HG03159 (cell line): ENCODE measurements at regions not wholly inside any gene's neighbourhood (a gene's known extent, or its start where the extent isn't known, plus 50 kb on each side); places are given as distances from the start of the nearest gene placed in this dataset.

Experiments used
- ATAC-seq: cut with Tn5 transposase; IDR thresholded peaks from one replicate; pipeline ENCODE4 v1.9.1; 2021; ENCODE audit warnings: mild to moderate bottlenecking, moderate library complexity; ENCODE audit not compliant: unreplicated experiment

GRCh38 chr3:94935738-94936580, 873.1 kb downstream of the NSUN3 start:
- no peak for ATAC-seq

DNA sequence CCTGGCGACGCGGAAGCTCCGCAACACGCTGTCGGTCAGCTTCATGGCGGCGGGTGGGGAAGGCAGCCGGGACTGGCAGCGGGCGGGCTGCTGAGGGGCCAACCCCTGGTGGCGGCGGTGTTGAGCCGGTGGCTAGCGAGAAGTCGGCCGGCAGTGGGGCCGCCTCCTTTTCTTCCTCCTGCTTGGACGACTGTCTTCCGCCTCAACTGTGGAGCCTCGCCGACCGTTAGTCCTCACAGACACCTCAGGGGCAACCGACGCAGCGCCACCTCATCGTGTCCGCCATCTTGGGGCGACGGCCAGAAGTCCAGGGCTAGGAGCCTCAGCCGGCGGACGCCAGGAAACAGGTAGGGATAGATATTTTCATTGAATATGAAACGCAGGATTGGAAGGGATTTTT, 875.1 kb downstream of the NSUN3 start:
- ATAC-seq, result no peak

DNA sequence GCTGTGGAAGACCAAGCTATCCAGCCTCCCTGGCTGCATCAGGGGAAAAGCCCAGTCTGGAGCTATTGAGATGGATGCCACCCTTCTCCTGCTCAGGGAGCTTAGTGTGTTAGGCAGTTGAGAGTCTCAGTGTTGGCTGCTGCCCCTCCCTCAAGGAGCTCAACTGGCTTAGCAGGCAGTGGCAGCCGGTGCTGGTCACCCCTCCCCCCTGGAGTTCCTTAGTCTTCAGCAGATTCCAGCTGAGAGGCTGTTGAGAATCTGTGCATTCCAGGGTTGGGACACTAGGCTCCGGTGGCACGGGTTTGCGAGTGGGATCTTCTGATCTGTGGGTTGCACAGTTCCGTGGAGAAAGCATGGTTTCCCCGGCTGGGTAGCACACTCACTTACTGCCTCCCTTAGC, 883.8 kb downstream of the NSUN3 start:
- no peak for ATAC-seq

GRCh38 chr3:94961423-94962100, 898.7 kb downstream of the NSUN3 start:
- no peak for ATAC-seq

DNA sequence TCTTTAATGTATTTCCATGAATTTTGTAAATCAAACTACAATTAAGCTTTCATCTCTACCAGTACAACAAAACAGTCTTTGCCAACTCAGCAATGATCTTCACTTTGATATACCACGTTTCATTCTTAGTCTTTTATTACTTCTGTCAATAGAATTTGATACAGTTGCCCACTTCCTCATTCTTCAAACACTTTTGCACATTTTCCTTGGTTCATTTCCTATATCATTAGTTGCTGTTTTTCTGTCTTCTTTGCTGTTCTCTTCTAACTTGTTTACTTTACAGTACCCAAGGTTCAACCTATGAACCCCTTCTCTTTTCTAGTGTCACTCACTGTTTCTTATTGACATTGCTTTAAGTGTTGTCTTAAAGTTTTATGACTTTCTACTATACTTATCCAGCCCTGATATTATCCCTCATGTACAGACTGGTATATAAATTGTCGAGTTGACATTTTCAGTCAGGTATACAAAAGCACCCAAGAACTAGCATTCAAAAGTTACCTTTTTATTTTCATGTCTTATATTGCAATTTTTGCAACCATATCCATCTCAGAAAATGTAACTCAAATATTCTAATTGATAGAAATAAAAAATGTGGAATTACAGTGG, 903.1 kb downstream of the NSUN3 start:
- ATAC-seq, result no peak

- ATAC-seq, result no peak
These were observed 904.3 kb downstream of the NSUN3 start for GRCh38 chr3:94967196-94967595.

DNA sequence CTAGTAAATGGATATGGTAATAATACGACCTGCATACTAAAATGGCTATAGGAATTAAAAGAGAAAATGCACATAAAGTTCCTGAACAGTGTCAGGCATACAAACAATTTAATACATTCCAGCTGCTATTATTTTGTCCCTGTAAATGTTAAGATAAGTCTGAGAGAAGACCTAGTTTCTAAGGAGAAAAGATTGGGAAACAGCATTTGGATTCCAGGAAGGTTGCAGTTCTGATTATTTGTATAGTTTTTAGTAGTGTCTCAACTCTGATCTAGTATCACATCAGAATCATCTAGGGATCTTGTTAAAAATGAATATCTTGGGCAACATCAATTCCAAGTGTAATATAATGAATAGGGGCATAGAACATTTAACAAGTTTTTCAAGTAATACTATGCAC, 905.7 kb downstream of the NSUN3 start:
- no peak for ATAC-seq

DNA sequence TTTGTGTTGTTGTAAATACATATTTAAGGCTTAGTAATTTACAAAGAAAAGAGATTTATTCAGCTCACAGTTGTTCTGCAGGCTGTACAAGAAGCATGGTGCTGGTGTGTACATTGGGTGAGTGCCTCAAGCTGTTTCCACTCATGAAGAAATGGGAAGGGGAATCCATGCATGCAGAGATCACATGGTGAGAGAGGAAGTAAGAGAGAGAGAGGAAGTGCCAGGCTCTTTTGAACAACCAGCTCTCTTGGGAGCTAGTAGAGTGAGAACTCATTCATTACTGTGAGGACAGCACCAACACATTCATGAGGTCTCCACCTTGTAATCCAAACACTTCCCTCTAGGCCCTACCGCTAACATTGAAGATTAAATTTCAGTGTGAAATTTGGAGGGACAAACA, 909.2 kb downstream of the NSUN3 start:
- no peak for ATAC-seq

DNA sequence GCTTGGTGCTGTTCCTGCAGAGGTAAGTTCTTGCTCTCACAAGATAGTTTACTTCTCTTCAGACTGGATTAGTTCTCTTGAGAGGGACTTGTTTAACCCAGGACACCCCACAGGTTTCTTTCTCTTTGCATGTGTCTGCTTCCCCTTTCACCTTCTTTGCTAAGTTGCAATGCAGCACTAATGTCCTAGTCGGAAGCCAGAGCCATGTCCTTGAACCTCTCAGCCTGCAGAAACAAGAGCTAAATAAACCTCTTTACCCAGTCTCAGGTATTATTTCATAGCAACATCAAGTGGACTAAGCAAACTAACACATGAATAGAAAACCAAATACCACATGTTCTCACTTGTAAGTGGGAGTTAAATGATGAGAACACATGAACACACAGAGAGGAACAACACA, 915.2 kb downstream of the NSUN3 start:
- ATAC-seq, result no peak

GRCh38 chr3:94985778-94986177, 922.9 kb downstream of the NSUN3 start:
- no peak for ATAC-seq

- no peak for ATAC-seq
These were observed 928.3 kb downstream of the NSUN3 start for GRCh38 chr3:94990952-94991705.

DNA sequence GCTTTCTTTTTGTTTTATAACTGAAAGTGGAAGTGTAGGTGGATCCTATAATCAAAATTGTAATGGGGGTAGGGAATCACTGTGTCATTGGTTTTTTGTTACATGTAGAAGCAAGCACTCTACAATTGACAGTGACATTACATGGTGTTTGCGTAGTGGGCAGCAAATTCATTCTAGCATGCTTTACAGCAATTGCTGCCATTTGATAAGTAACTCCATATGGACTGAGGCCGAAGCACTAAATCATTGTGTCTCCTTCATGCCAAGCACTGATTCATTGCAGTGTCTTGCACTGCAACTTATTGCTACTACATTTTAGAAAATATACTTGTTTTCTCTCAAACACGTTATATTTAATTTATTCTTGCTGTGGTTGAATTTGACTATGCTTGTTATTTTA, 933.9 kb downstream of the NSUN3 start:
- no peak for ATAC-seq

GRCh38 chr3:95002438-95003046, 939.7 kb downstream of the NSUN3 start:
- ATAC-seq, result no peak

DNA sequence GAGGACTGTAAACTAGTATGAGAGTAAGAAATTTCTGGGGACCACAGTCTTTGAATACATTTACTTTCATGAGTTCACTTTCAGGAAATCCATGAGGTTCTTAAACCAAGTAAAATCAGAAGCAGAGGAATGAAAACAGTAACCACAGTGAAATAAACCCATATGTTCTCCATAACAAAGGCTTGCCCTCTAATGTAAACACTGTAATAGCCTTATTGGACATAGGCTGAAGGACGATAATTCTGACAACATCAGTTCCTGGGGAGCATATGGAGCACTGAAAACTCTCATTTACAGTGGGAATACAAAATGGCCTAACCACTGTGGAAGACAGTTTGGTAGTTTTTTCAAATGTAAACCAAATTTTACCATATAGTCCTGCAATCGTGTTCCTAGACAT, 965.8 kb downstream of the NSUN3 start:
- ATAC-seq, result no peak

DNA sequence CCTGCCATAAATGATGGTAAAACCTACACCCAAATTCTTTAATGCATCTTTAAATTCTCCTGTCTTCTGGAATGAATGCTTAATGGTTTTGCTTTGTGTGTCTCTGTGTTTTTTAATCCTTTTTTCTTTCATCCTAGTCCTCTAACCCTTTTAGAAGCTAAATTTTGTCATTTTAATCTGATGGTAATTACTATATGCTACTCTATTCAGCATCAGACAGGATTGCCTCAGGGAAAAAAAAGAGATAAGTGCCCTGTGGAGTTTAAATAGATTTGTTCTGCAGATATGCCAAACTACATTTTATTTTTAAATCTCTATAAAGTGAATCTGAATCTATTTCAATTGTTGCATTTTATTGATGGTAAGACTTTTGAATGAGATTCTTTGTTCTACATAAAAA, 966.8 kb downstream of the NSUN3 start:
- ATAC-seq, result no peak

DNA sequence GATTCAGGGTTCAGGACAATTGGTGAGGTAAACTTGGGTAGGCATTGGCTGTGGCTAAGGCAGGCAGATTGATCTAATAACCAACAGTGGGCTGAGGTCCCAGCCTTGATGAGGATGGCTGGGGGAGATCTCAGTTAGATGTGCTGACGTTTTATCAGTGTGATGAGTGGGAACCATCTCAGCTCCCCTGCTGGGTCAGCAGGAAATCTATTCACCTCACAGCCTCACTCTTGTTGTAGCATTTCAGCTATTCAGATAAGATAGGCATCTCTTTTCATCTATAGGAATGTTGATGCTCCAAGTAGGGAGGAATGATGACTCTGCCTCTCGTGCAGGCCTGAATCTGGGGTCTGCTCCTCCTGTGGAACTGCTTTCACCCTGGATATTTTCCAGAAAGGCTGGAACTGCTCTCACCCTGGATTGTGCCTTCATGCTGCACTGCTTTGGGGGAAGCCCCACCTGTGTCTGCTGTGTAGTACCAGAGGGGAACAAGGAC, 973.7 kb downstream of the NSUN3 start:
- ATAC-seq, result no peak

- no peak for ATAC-seq
These were observed 974.2 kb downstream of the NSUN3 start for GRCh38 chr3:95037097-95037496.

- no peak for ATAC-seq
These were observed 975.1 kb downstream of the NSUN3 start for GRCh38 chr3:95037927-95038326.

- ATAC-seq, result no peak
These were observed 981.2 kb downstream of the NSUN3 start for GRCh38 chr3:95044101-95044500.

DNA sequence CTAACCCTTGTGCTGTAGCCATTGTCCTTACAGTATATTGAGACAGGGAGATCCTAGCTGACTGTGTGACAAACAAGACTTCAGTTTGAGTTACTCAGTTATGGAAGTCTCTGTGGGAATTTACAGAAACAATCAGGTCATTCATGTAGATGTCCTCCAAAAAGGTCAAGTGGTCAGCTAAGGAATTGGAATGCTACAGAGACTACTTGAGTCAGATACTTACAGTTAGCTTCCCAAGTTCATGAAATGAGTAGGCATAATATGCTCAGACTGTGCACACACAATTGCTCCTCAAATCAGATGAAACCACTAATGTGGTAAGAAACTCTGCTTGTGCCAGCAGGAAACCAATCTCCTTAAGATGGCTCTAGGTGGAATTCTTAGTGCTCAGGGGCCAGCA, 985.7 kb downstream of the NSUN3 start:
- ATAC-seq, result no peak

DNA sequence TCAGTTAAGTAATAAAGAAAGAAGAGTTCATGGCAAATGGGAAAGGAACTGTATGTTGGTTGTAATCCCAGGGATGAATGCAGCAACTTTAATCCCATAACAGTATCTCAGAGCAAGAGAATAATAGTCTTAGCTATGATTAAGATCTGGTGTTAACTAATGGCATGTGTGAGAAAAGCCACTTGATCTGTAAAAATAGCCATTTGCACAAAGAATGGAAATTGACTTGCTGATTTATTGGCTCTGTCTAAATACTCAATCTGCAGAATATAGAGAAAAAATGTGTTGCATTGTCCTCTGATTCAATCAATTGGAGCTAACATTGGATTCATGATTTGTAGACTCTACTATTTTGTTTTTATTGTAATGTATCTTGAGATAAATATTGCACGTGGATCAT, 987.0 kb downstream of the NSUN3 start:
- ATAC-seq, result no peak
